DOHH2 (cell line): ENCODE measurements at regions not wholly inside any gene's neighbourhood (a gene's known extent, or its start where the extent isn't known, plus 50 kb on each side); places are given as distances from the start of the nearest gene placed in this dataset.
"Not testable (repeated sequence)": the region's sequence is repeated elsewhere in the genome, so short reads cannot be mapped to it uniquely, and the experiment has no call there.

ENCODE experiments used
- CTCF ChIP-seq: fragments of 200-600 bp; sonication (generic); IDR thresholded peaks from one replicate; pipeline ENCODE4 v1.5.1; 2014; ENCODE audit warnings: antibody characterized with exemption, mild to moderate bottlenecking, low read depth, low read length; ENCODE audit not compliant: poor library complexity, severe bottlenecking
- EZH2phosphoT487 ChIP-seq: fragments of 200-600 bp; sonication (generic); IDR thresholded peaks from 2 replicates; pipeline ENCODE4 v1.6.1; 2017; ENCODE audit warnings: borderline replicate concordance, mild to moderate bottlenecking, antibody characterized with exemption, low read length, moderate library complexity, mixed read lengths

- TF ChIP-seq CTCF, EZH2phosphoT487: not testable (repeated sequence)
Measured at GRCh38 chr1:121550817-121551216, 366.0 kb downstream of the SRGAP2C start.
